Kidney tubule cell (primary cell): ENCODE measurements at regions not wholly inside any gene's neighbourhood (a gene's known extent, or its start where the extent isn't known, plus 50 kb on each side); places are given as distances from the start of the nearest gene placed in this dataset.

ENCODE experiments used
- DNase-seq: peaks from one replicate; pipeline ENCODE4 v3.0.0-alpha.2; 2018; ENCODE audit warnings: low spot score

GRCh38 chr5:62717301-62717933, 138.8 kb downstream of the LRRC70 start:
- peak; percentile 9 for DNase-seq

GRCh38 chr5:62714296-62714695, 135.7 kb downstream of the LRRC70 start:
- DNase-seq, result no peak

- no peak for DNase-seq
Observed at GRCh38 chr5:62708481-62709325, 130.1 kb downstream of the LRRC70 start.

GRCh38 chr5:62707563-62707962, 128.9 kb downstream of the LRRC70 start:
- DNase-seq, result no peak

GRCh38 chr5:62707131-62707530, 128.5 kb downstream of the LRRC70 start:
- DNase-seq, result no peak

GRCh38 chr5:62705022-62705421, 126.4 kb downstream of the LRRC70 start:
- DNase-seq, result no peak

- DNase-seq, result no peak
Observed at GRCh38 chr5:62702126-62702525, 123.5 kb downstream of the LRRC70 start.

GRCh38 chr5:62701036-62701435, 122.4 kb downstream of the LRRC70 start:
- no peak for DNase-seq

- no peak for DNase-seq
Observed at GRCh38 chr5:62698756-62699155, 120.1 kb downstream of the LRRC70 start.

GRCh38 chr5:62695274-62695673, 116.7 kb downstream of the LRRC70 start:
- no peak for DNase-seq

- DNase-seq, result no peak
Observed at GRCh38 chr5:62692946-62693713, 114.5 kb downstream of the LRRC70 start.

GRCh38 chr5:62691946-62692345, 113.3 kb downstream of the LRRC70 start:
- no peak for DNase-seq

- no peak for DNase-seq
Observed at GRCh38 chr5:62690421-62690820, 111.8 kb downstream of the LRRC70 start.

- no peak for DNase-seq
Observed at GRCh38 chr5:62689599-62690368, 111.2 kb downstream of the LRRC70 start.

- DNase-seq, result no peak
Observed at GRCh38 chr5:62686692-62687091, 108.1 kb downstream of the LRRC70 start.

- DNase-seq, result no peak
Observed at GRCh38 chr5:62685221-62685620, 106.6 kb downstream of the LRRC70 start.

GRCh38 chr5:62684310-62684709, 105.7 kb downstream of the LRRC70 start:
- DNase-seq, result no peak

GRCh38 chr5:62682059-62682458, 103.4 kb downstream of the LRRC70 start:
- DNase-seq, result no peak

- no peak for DNase-seq
Observed at GRCh38 chr5:62681117-62681850, 102.7 kb downstream of the LRRC70 start.

- DNase-seq, result no peak
Observed at GRCh38 chr5:62680121-62680520, 101.5 kb downstream of the LRRC70 start.
